ENCODE measurements at regions not wholly inside any gene's neighbourhood (a gene's known extent, or its start where the extent isn't known, plus 50 kb on each side); places are given as distances from the start of the nearest gene placed in this dataset.

- peaks cover 0 to 1% (median 0%) of the 10 kb centered on the region in 3 donors for H3K27me3 Mint-ChIP-seq (ENCODE audit: low read depth in 3 of 3)
- Histone ChIP-seq H3K4me1 (ENCODE audit: control insufficient read depth in 1 of 2, insufficient read depth in 2 of 2, low read length in 2 of 2) (peaks cover 10 to 16% of the 10 kb centered on the region in 2 donors), H3K4me3 (replicated peaks in 1 of 3; ENCODE audit: low read depth in 2 of 3, low read length in 3 of 3) (no peak overlapping the region), H3K9ac (ENCODE audit: insufficient read depth, low read length, poor library complexity, severe bottlenecking) (no peak overlapping the region), H4K20me1 (ENCODE audit: insufficient read depth, low read length) (no peaks in the 10 kb centered on the region), H2AFZ (ENCODE audit: insufficient read depth, low read depth, low read length, poor library complexity, severe bottlenecking) (no peak overlapping the region), H3K36me3 (replicated peaks in 1 of 2; ENCODE audit: control insufficient read depth in 1 of 2, insufficient read depth in 2 of 2, low read length in 2 of 2) (no peaks in the 10 kb centered on the region), H3K27ac (ENCODE audit: low read depth in 1 of 2, low read length in 2 of 2) (no peak overlapping the region), H3K4me2 (replicated peaks; ENCODE audit: extremely low read depth, low read length, poor library complexity, severe bottlenecking) (no peak overlapping the region), H3K27me3 (ENCODE audit: control insufficient read depth in 2 of 2, insufficient read depth in 2 of 2, low read length in 2 of 2) (no peaks in the 10 kb centered on the region), H3K9me3 (replicated peaks in 1 of 2; ENCODE audit: control insufficient read depth in 1 of 2, insufficient read depth in 1 of 2, low read length in 2 of 2) (no peaks in the 10 kb centered on the region), H3K79me2 (ENCODE audit: insufficient read depth, low read length) (no peaks in the 10 kb centered on the region)
- peaks cover 2 to 16% (median 4%) of the 10 kb centered on the region in 7 donors for H3K9me3 Mint-ChIP-seq
- H3K27ac Mint-ChIP-seq, result no peak overlapping the region
- TF ChIP-seq CTCF (IDR thresholded peaks at IDR 0.05), result no peak
- peaks cover 13% of the 10 kb centered on the region for H3K4me1 Mint-ChIP-seq
- no peak overlapping the region for H3K4me3 Mint-ChIP-seq
- no peak for DNase-seq
- intact Hi-C loops (cut with micrococcal nuclease), result no loop called here
- H3K36me3 Mint-ChIP-seq, result peaks cover 13 to 30% of the 10 kb centered on the region in 2 donors
Measured at GRCh38 chr9:108024604-108025003, 535.0 kb upstream of the KLF4 start.

- Histone ChIP-seq H3K9ac (ENCODE audit: insufficient read depth, low read length, poor library complexity, severe bottlenecking) (no peak overlapping the region), H3K4me2 (replicated peaks; ENCODE audit: extremely low read depth, low read length, poor library complexity, severe bottlenecking) (no peak overlapping the region), H3K9me3 (replicated peaks in 1 of 2; ENCODE audit: control insufficient read depth in 1 of 2, insufficient read depth in 1 of 2, low read length in 2 of 2) (no peaks in the 10 kb centered on the region), H3K4me3 (replicated peaks in 1 of 3; ENCODE audit: low read depth in 2 of 3, low read length in 3 of 3) (no peak overlapping the region), H2AFZ (ENCODE audit: insufficient read depth, low read depth, low read length, poor library complexity, severe bottlenecking) (no peak overlapping the region), H3K4me1 (ENCODE audit: control insufficient read depth in 1 of 2, insufficient read depth in 2 of 2, low read length in 2 of 2) (peaks cover 10 to 16% of the 10 kb centered on the region in 2 donors), H3K27me3 (ENCODE audit: control insufficient read depth in 2 of 2, insufficient read depth in 2 of 2, low read length in 2 of 2) (no peaks in the 10 kb centered on the region), H3K27ac (ENCODE audit: low read depth in 1 of 2, low read length in 2 of 2) (no peak overlapping the region), H3K36me3 (replicated peaks in 1 of 2; ENCODE audit: control insufficient read depth in 1 of 2, insufficient read depth in 2 of 2, low read length in 2 of 2) (no peaks in the 10 kb centered on the region), H4K20me1 (ENCODE audit: insufficient read depth, low read length) (no peaks in the 10 kb centered on the region), H3K79me2 (ENCODE audit: insufficient read depth, low read length) (no peaks in the 10 kb centered on the region)
- WGBS (ENCODE audit: insufficient coverage), result no CpG with 5 or more reads among the region's 4 CpGs
- H3K27ac Mint-ChIP-seq, result no peak overlapping the region
- intact Hi-C loops (cut with micrococcal nuclease), result no loop called here
- peaks cover 0 to 1% (median 0%) of the 10 kb centered on the region in 3 donors for H3K27me3 Mint-ChIP-seq (ENCODE audit: low read depth in 3 of 3)
- TF ChIP-seq CTCF (IDR thresholded peaks at IDR 0.05), result no peak
- DNase-seq, result no peak
- peaks cover 28 to 44% of the 10 kb centered on the region in 2 donors for H3K36me3 Mint-ChIP-seq
- peaks cover 14% of the 10 kb centered on the region for H3K4me1 Mint-ChIP-seq
- no peak overlapping the region for H3K4me3 Mint-ChIP-seq
- peaks cover 0 to 15% (median 4%) of the 10 kb centered on the region in 7 donors for H3K9me3 Mint-ChIP-seq
Measured at GRCh38 chr9:108022246-108022935, 532.8 kb upstream of the KLF4 start.

All from CD14-positive monocyte (primary cell).